Spleen (tissue), 11 donors: ENCODE measurements at regions not wholly inside any gene's neighbourhood (a gene's known extent, or its start where the extent isn't known, plus 50 kb on each side); places are given as distances from the start of the nearest gene placed in this dataset.

Experiments used
- DNase-seq: peaks from one replicate; pipeline ENCODE4 v3.0.0-alpha.2; 2020
- H3K27ac ChIP-seq, 8 donors: fragments of 200-600 bp; sonication (generic) in 7 of 8; 1 replicate in 4 of 8; 2 replicates in 4 of 8; pipeline versions ENCODE4 v1.5.0 to v1.8.0; 2016 to 2021; ENCODE audit warnings: inconsistent platforms in 4 of 8, mild to moderate bottlenecking in 4 of 8, moderate library complexity in 1 of 8
- H3K27me3 ChIP-seq, 7 donors: fragments of 200-600 bp; sonication (generic) in 6 of 7; replicated peaks in 1 of 7; 1 replicate in 4 of 7; 2 replicates in 3 of 7; pipeline versions ENCODE4 v1.5.0 to v1.8.0; 2016 to 2021; ENCODE audit warnings: inconsistent platforms in 3 of 7, mild to moderate bottlenecking in 1 of 7
- H3K36me3 ChIP-seq, 6 donors: fragments of 200-600 bp; sonication (generic) in 5 of 6; 1 replicate in 4 of 6; 2 replicates in 2 of 6; pipeline versions ENCODE4 v1.5.0 to v1.8.0; 2016 to 2021; ENCODE audit warnings: inconsistent platforms in 2 of 6
- H3K4me1 ChIP-seq, 6 donors: fragments of 200-600 bp; sonication (generic) in 5 of 6; 1 replicate in 3 of 6; 2 replicates in 3 of 6; pipeline versions ENCODE4 v1.5.0 to v1.8.0; 2016 to 2021; ENCODE audit warnings: inconsistent platforms in 3 of 6
- H3K4me3 ChIP-seq, 8 donors: fragments of 200-600 bp; sonication (generic) in 7 of 8; 1 replicate in 4 of 8; 2 replicates in 4 of 8; pipeline versions ENCODE4 v1.5.0 to v1.8.0; 2016 to 2021; ENCODE audit warnings: inconsistent platforms in 4 of 8, mild to moderate bottlenecking in 4 of 8, moderate library complexity in 2 of 8
- H3K9me3 ChIP-seq, 8 donors: fragments of 200-600 bp; sonication (generic) in 7 of 8; 1 replicate in 4 of 8; 2 replicates in 4 of 8; pipeline versions ENCODE4 v1.5.0 to v1.8.0; 2016 to 2021; ENCODE audit warnings: inconsistent platforms in 4 of 8
- CTCF ChIP-seq, 11 experiments: fragments of 200-600 bp in 7 of 11; fragments of 450-650 bp in 4 of 11; sonication (generic) in 4 of 11; IDR thresholded peaks in 8 of 11; conservative IDR thresholded peaks in 3 of 11; 1 replicate in 7 of 11; 2 replicates in 4 of 11; pipeline versions ENCODE4 v1.4.0 to v1.8.0; 2016 to 2021; ENCODE audit warnings: antibody characterized with exemption in 11 of 11, inconsistent platforms in 4 of 11, mild to moderate bottlenecking in 1 of 11
- POLR2A ChIP-seq, 3 donors: fragments of 450-650 bp; IDR thresholded peaks; one replicate each; pipeline ENCODE4 v1.5.1; 2017; ENCODE audit warnings: antibody characterized with exemption in 3 of 3, mild to moderate bottlenecking in 1 of 3
- POLR2AphosphoS5 ChIP-seq, 3 donors: sonication (generic); formaldehyde crosslinking; IDR thresholded peaks; one replicate each; pipeline ENCODE4 v1.5.1; 2017; ENCODE audit warnings: antibody characterized with exemption in 3 of 3
- WGBS, 5 donors: extraction: QIAGEN DNeasy Blood & Tissue Kit in 3 of 5; methylation state at CpG; one replicate each; pipeline versions ENCODE4 v1.1.5 to v1.1.7; 2013 to 2018; 5-methylcytosine and 5-hydroxymethylcytosine counted together
- intact Hi-C: fragments of 100-400 bp; cut with DNase I; formaldehyde crosslinking; loops from one replicate; pipeline ENCODE4 v1.15.0; 2023; ENCODE audit warnings: low total_unique reads
- donor health status: healthy with polysubstance abuse.
- donor health status: DM: no; HTN: no; CAD: no; lungs with moderate emphysema.
- donor health status: DM: no; HTN: no; CAD: no.
- donor health status: Bipolar disorder and iron deficiency.
- donor health status: healthy.
- donor health status: DM: no; HTN: no; CAD: no.
- donor health status: DM: yes; HTN: yes; CAD: no.

GRCh38 chr5:28386712-28387111 is 1348.3 kb upstream of the CDH9 start:
- TF ChIP-seq POLR2A (IDR thresholded peaks at IDR 0.05) (no peak), CTCF (IDR thresholded peaks at IDR 0.05 in 8 of 11, conservative IDR thresholded peaks at IDR 0.05 in 3 of 11) (no peak), POLR2AphosphoS5 (IDR thresholded peaks at IDR 0.05) (no peak)

GRCh38 chr5:28380167-28380566 is 1341.8 kb upstream of the CDH9 start:
- H3K36me3 ChIP-seq, result no peaks in the 10 kb centered on the region
- H3K4me1 ChIP-seq, result no peaks in the 10 kb centered on the region
- 80 to 96% (median 94%) methylated on average over 2 of the region's 2 CpGs for WGBS, 5 donors
- TF ChIP-seq POLR2A (IDR thresholded peaks at IDR 0.05) (no peak), CTCF (IDR thresholded peaks at IDR 0.05 in 8 of 11, conservative IDR thresholded peaks at IDR 0.05 in 3 of 11) (no peak), POLR2AphosphoS5 (IDR thresholded peaks at IDR 0.05) (no peak)
- intact Hi-C loops, result no loop called here
- H3K27me3 ChIP-seq, result no peaks in the 10 kb centered on the region
- peaks cover 0 to 44% (median 33%) of the 10 kb centered on the region in 8 donors for H3K9me3 ChIP-seq
- no peak overlapping the region for H3K4me3 ChIP-seq
- H3K27ac ChIP-seq, result no peak overlapping the region
- DNase-seq, result no peak

More at GRCh38 chr5:28386712-28387111, 1348.3 kb upstream of the CDH9 start:
- DNase-seq, result no peak
- Histone ChIP-seq H3K4me1 (no peaks in the 10 kb centered on the region), H3K9me3 (peaks cover 0 to 15% (median 0%) of the 10 kb centered on the region in 8 donors), H3K36me3 (no peaks in the 10 kb centered on the region), H3K27ac (no peak overlapping the region), H3K27me3 (no peaks in the 10 kb centered on the region), H3K4me3 (no peak overlapping the region)
- intact Hi-C loops, result no loop called here
- 48 to 74% (median 58%) methylated on average over 2 of the region's 2 CpGs for WGBS, 5 donors

- intact Hi-C loops, result no loop called here
These were observed 1336.1 kb upstream of the CDH9 start for GRCh38 chr5:28374492-28374967.

GRCh38 chr5:28370896-28371295 is 1332.5 kb upstream of the CDH9 start:
- no peaks in the 10 kb centered on the region for H3K36me3 ChIP-seq
- intact Hi-C loops, result no loop called here
- peaks cover 0 to 40% (median 16%) of the 10 kb centered on the region in 8 donors for H3K9me3 ChIP-seq
- no peaks in the 10 kb centered on the region for H3K4me1 ChIP-seq
- DNase-seq, result no peak
- no peak overlapping the region for H3K27ac ChIP-seq
- TF ChIP-seq CTCF (IDR thresholded peaks at IDR 0.05 in 8 of 11, conservative IDR thresholded peaks at IDR 0.05 in 3 of 11) (no peak), POLR2AphosphoS5 (IDR thresholded peaks at IDR 0.05) (no peak), POLR2A (IDR thresholded peaks at IDR 0.05) (no peak)
- no peaks in the 10 kb centered on the region for H3K27me3 ChIP-seq
- WGBS, 5 donors, result 61 to 90% (median 82%) methylated on average over 3 of the region's 3 CpGs
- H3K4me3 ChIP-seq, result no peak overlapping the region

More at GRCh38 chr5:28374492-28374967, 1336.1 kb upstream of the CDH9 start:
- no peak for DNase-seq
- WGBS, 5 donors, result 78 to 90% (median 79%) methylated on average over 3 of the region's 3 CpGs
- H3K36me3 ChIP-seq, result no peaks in the 10 kb centered on the region
- H3K4me1 ChIP-seq, result no peaks in the 10 kb centered on the region
- TF ChIP-seq POLR2A (IDR thresholded peaks at IDR 0.05), result no peak
- no peak for TF ChIP-seq POLR2AphosphoS5 (IDR thresholded peaks at IDR 0.05)
- TF ChIP-seq CTCF (IDR thresholded peaks at IDR 0.05 in 8 of 11, conservative IDR thresholded peaks at IDR 0.05 in 3 of 11), result no peak
- H3K4me3 ChIP-seq, result no peak overlapping the region
- peaks cover 0 to 40% (median 26%) of the 10 kb centered on the region in 8 donors for H3K9me3 ChIP-seq
- H3K27ac ChIP-seq, result no peak overlapping the region
- no peaks in the 10 kb centered on the region for H3K27me3 ChIP-seq
